ENCODE measurements at regions not wholly inside any gene's neighbourhood (a gene's known extent, or its start where the extent isn't known, plus 50 kb on each side); places are given as distances from the start of the nearest gene placed in this dataset.

DNA sequence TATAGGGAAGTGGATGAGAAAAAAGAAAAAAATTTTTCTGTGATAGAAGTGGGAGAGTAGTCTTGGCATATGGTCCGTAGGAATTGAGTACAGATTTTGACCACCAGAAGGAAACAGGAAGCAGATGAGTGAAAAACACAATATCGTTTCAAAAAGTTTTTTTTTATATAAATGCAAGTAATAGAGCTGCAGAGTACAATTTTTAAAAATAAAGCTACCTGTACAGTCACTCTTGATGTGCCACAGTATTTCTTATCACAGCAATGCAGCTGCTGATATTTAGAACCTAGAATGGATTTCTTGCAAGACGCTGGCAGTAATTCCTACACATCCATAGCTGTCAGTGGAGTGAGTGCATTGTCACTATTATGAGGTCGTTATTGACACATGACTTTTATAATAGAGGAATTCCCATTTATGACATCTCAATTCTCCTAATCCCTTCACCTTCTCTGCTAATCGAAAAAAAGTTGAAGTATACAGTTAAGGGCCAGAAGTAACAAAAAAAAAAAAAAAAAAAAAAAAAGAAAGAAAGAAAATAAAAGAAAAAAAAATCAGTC, 477.7 kb downstream of the TAF11L14 start:
- no peak overlapping the region for H2AK5ac ChIP-seq (ENCODE audit: low read depth, low read length)
- no peak overlapping the region for H3K4me3 ChIP-seq (ENCODE audit: insufficient read depth, low read depth, low read length)
- ATAC-seq (ENCODE audit: low read depth), result no peak
- H3K27me3 ChIP-seq (ENCODE audit: control insufficient read depth, insufficient read depth, low read length), result no peaks in the 10 kb centered on the region
- H3K23ac ChIP-seq (ENCODE audit: low read depth, low read length), result no peak overlapping the region
- TF ChIP-seq CEBPB (IDR thresholded peaks at IDR 0.05; ENCODE audit: low read depth, low read length) (no peak), MXI1 (IDR thresholded peaks at IDR 0.05; ENCODE audit: borderline replicate concordance, low read depth, low read length) (no peak), RCOR1 (IDR thresholded peaks at IDR 0.05; ENCODE audit: insufficient replicate concordance, low read length) (no peak), RFX5 (IDR thresholded peaks at IDR 0.05; ENCODE audit: low read depth, low read length) (no peak), SMC3 (IDR thresholded peaks at IDR 0.05; ENCODE audit: low read depth, low read length) (no peak)
- BruUV-seq (replicated peaks), result no TSS peak
- no peak overlapping the region for H2BK120ac ChIP-seq (ENCODE audit: low read depth, low read length)
- H3K18ac ChIP-seq (ENCODE audit: low read depth, low read length), result no peak overlapping the region
- H3K9me3 ChIP-seq (ENCODE audit: control insufficient read depth, insufficient read depth, low read length), result no peaks in the 10 kb centered on the region
- no peak overlapping the region for H3K27ac ChIP-seq (ENCODE audit: insufficient read depth, low read length)
- H3K9me1 ChIP-seq (ENCODE audit: insufficient read depth, low read length), result no peaks in the 10 kb centered on the region
- no peak overlapping the region for H2BK15ac ChIP-seq (ENCODE audit: low read depth, low read length)
- H4K5ac ChIP-seq (ENCODE audit: low read depth, low read length), result no peak overlapping the region
- in situ Hi-C loops (cut with MboI; ENCODE audit: low sequenced_read_pairs) (loop anchor here (10.0 kb wide), 1 partner anchor 897 kb away; the partner anchor contains the start of gene BASP1), dilution Hi-C loops (cut with HindIII; ENCODE audit: low sequenced_read_pairs, unreplicated experiment) (no loop called here), intact Hi-C loops (cut with micrococcal nuclease) (loop anchor here (10.0 kb wide), 2 partner anchors 827 to 857 kb away; no protein-coding TSS in a partner anchor)
- no peak overlapping the region for H3K4ac ChIP-seq (ENCODE audit: low read depth, low read length)
- no peak overlapping the region for H2BK5ac ChIP-seq (ENCODE audit: low read depth, low read length, poor library complexity, severe bottlenecking)
- no peak overlapping the region for H2AK9ac ChIP-seq (replicated peaks; ENCODE audit: low read depth, low read length, poor library complexity)
- H4K8ac ChIP-seq (ENCODE audit: low read depth in 2 of 2, low read length in 2 of 2), result no peak overlapping the region
- no peak overlapping the region for H2BK20ac ChIP-seq (ENCODE audit: low read depth, low read length)
- WGBS, 2 experiments (ENCODE audit: extremely low coverage in 2 of 2, insufficient read length in 1 of 2), result no CpG with 5 or more reads among the region's 5 CpGs
- no peak overlapping the region for H4K91ac ChIP-seq (ENCODE audit: insufficient read depth, low read depth, low read length)
- no peak overlapping the region for H2AFZ ChIP-seq (replicated peaks; ENCODE audit: low read length, poor library complexity)
- ChIA-PET POLR2A (ENCODE audit: unreplicated experiment) (no interaction called here), CTCF (interaction anchor here (0.8 kb wide), 1 partner anchor 895 kb away, joined by 3 read pairs; no protein-coding TSS in a partner anchor)
- no peak overlapping the region for H3K4me2 ChIP-seq (ENCODE audit: low read depth, low read length)
- no peaks in the 10 kb centered on the region for H3K36me3 ChIP-seq (ENCODE audit: control insufficient read depth, insufficient read depth, low read length)
- no peak overlapping the region for H3K14ac ChIP-seq (replicated peaks; ENCODE audit: low read depth, low read length)
- no peaks in the 10 kb centered on the region for H3K4me1 ChIP-seq (ENCODE audit: control insufficient read depth, insufficient read depth, low read length)
- no peak for DNase-seq
- no peaks in the 10 kb centered on the region for H3K79me1 ChIP-seq (ENCODE audit: low read depth in 1 of 2, low read length in 2 of 2)
- no peak overlapping the region for H3K9ac ChIP-seq (ENCODE audit: low read depth, low read length)
- no peak overlapping the region for H3K56ac ChIP-seq (ENCODE audit: extremely low read depth, insufficient read depth, low read length)
- no peaks in the 10 kb centered on the region for H4K20me1 ChIP-seq (ENCODE audit: insufficient read depth, low read length)

Data from IMR-90 (cell line).